GM12874 (cell line): ENCODE measurements at regions not wholly inside any gene's neighbourhood (a gene's known extent, or its start where the extent isn't known, plus 50 kb on each side); places are given as distances from the start of the nearest gene placed in this dataset.

Experiments used
- TF ChIP-seq, protein P1 (sequence below): IDR thresholded peaks from 2 replicates; pipeline ENCODE4 v1.5.1; 2011; ENCODE audit warnings: low read depth, mild to moderate bottlenecking, control low read depth, low read length, moderate library complexity; ENCODE audit not compliant: insufficient read depth

GRCh38 chr18:78925557-78926242 lies 53.9 kb upstream of the SALL3 start:
- TF ChIP-seq, protein P1, sequence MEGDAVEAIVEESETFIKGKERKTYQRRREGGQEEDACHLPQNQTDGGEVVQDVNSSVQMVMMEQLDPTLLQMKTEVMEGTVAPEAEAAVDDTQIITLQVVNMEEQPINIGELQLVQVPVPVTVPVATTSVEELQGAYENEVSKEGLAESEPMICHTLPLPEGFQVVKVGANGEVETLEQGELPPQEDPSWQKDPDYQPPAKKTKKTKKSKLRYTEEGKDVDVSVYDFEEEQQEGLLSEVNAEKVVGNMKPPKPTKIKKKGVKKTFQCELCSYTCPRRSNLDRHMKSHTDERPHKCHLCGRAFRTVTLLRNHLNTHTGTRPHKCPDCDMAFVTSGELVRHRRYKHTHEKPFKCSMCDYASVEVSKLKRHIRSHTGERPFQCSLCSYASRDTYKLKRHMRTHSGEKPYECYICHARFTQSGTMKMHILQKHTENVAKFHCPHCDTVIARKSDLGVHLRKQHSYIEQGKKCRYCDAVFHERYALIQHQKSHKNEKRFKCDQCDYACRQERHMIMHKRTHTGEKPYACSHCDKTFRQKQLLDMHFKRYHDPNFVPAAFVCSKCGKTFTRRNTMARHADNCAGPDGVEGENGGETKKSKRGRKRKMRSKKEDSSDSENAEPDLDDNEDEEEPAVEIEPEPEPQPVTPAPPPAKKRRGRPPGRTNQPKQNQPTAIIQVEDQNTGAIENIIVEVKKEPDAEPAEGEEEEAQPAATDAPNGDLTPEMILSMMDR: no peak

DNA sequence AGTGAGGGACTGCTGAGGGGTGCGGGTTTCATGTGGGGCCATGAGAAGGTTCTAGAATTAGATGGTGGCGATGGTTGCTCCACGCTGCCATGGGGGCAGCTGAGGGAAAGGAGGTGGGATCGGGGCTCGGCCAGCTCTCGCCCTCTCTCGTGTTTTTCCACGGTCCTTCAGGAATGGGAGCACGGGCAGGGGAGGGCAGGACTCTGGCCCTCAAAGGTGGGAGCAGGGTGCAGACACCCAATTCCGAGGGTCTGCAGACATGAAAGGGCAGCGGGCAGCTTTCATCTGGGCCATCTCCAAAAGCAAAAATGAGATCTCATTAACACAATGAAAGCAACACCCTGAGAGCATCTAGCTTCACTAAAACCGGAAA lies 53.4 kb upstream of the SALL3 start:
- TF ChIP-seq, protein P1: no peak

DNA sequence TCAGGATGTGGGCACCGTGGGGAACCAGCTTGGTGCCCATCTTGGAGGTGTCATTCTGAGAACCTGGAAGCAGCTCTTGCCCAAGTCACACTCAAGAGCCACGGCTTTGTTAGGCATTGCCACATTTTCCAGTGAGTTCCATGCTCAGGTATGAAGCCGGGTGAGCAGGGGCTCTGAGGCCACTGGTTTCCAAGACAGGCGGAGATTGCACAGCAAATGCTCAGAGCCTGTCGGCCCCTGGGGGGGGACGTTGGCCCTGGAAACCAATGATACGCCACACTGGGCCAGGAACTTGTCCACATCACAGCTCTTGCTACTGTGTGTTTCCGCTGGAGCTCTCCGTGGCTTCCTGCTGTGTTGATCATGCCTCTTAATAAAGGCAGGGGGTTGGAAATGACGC lies 52.5 kb upstream of the SALL3 start:
- TF ChIP-seq, protein P1: no peak

DNA sequence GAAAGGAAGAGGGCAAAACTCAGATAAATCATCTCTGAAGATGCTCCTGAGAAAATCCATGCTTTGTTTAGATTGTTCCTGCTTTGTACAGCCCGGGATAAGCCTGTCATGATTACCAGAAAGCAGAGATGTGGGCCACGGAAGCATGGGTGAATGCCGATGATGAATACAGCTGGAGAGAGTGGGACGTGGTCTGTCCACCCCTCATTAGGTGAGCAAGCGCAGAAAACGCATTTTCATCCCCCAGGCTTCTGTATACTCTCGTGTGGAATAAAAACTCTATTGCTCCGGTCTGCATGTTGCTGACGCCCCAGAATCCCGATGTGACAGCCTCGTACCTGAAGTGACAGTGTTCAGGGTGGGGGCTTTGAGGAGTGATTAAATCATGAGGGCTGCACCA lies 52.0 kb upstream of the SALL3 start:
- TF ChIP-seq, protein P1: no peak

DNA sequence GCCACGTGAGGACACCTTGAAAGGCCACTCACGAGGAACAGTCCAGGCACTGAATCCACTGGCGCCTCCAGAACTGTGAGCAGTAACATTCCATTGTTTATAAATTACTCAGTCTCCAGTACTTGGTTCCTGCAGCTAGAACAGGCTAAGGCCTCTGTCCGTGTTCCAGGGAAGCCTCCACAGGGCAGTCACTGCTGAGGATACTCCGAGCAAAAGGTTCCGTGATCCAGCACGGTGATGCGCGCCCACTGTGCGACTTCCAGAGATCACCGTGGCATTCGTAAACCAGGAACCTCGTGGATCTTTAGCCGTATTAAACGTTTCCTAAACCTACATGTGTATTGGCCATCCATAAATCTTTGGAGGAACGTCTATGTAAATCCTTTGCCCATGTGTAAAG lies 51.5 kb upstream of the SALL3 start:
- TF ChIP-seq, protein P1: no peak

- TF ChIP-seq, protein P1: no peak
These were observed 50.1 kb upstream of the SALL3 start for GRCh38 chr18:78929516-78929915.
